ENCODE measurements at regions not wholly inside any gene's neighbourhood (a gene's known extent, or its start where the extent isn't known, plus 50 kb on each side); places are given as distances from the start of the nearest gene placed in this dataset.

DNA sequence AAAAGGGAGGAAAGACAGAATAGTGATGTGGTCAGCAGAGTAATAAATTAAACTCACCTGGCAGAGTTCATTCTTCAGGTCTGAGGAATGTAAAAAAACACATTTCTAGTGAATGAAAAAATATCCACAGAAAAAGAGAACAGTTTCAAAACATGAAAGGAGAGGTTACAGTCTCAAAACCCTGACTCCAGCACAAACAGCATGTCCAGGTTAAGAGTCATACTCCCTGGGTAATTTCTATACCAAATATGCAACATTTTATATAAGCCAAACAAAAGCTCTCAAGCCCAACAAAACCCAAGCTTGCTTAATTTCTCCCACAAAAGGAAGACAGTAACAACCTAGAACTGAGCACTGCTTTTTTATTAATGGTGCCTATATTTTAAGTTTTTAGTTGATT, 173.0 kb downstream of the NTMT2 start:
- Histone ChIP-seq H3K27me3 (ENCODE audit: control insufficient read depth, insufficient read depth, low read length) (no peaks in the 10 kb centered on the region), H3K4me3 (ENCODE audit: low read depth, low read length) (no peak overlapping the region), H3K36me3 (ENCODE audit: control insufficient read depth, insufficient read depth, low read length) (no peaks in the 10 kb centered on the region)
- DNase-seq (ENCODE audit: low read depth) = no peak
- TF ChIP-seq, protein P1, sequence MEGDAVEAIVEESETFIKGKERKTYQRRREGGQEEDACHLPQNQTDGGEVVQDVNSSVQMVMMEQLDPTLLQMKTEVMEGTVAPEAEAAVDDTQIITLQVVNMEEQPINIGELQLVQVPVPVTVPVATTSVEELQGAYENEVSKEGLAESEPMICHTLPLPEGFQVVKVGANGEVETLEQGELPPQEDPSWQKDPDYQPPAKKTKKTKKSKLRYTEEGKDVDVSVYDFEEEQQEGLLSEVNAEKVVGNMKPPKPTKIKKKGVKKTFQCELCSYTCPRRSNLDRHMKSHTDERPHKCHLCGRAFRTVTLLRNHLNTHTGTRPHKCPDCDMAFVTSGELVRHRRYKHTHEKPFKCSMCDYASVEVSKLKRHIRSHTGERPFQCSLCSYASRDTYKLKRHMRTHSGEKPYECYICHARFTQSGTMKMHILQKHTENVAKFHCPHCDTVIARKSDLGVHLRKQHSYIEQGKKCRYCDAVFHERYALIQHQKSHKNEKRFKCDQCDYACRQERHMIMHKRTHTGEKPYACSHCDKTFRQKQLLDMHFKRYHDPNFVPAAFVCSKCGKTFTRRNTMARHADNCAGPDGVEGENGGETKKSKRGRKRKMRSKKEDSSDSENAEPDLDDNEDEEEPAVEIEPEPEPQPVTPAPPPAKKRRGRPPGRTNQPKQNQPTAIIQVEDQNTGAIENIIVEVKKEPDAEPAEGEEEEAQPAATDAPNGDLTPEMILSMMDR (IDR thresholded peaks at IDR 0.05; ENCODE audit: insufficient read depth, low read length, severe bottlenecking) = no peak
- no peak for FAIRE-seq

DNA sequence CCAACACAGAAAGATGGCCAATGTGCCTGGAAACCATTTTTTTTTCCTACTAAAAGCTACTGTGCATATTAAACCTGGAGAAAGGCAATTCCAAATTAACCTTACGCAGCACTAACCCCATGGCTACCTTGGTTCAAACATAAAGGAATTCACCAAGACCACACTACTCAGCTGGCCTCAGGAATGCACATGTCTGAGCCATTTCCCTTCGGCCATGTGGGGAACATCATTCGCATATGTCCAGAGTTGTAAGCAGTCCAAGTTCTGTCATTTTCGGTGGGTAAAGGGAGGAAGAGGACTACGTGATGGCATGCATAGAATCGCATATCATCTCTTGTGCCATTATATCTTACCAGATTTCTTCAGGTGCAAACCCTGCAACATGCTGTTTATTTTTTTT, 175.4 kb downstream of the NTMT2 start:
- Histone ChIP-seq H3K4me3 (ENCODE audit: low read depth, low read length) (no peak overlapping the region), H3K27me3 (ENCODE audit: control insufficient read depth, insufficient read depth, low read length) (no peaks in the 10 kb centered on the region), H3K36me3 (ENCODE audit: control insufficient read depth, insufficient read depth, low read length) (no peaks in the 10 kb centered on the region)
- DNase-seq (ENCODE audit: low read depth) (no peak), FAIRE-seq (no peak)
- TF ChIP-seq, protein P1 (IDR thresholded peaks at IDR 0.05; ENCODE audit: insufficient read depth, low read length, severe bottlenecking) = no peak

DNA sequence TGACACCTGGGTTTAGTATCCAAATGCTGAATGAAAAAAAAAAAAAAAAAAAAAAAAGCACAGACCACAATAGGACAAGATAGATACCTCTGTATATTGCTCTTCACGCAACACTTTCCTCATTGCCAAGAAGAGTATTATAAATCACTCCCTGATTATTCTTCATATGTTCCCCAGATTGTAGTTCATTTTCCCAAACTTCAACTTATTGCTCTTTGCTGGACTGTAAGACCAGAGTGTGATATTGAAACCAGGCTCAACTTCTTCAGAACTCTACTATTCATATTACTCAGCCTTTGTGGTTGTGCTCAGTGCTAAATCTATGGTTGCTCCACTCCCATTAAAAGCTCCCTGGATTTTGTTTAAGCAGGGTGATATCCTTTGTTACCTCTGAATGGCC, 180.4 kb downstream of the NTMT2 start:
- no peak overlapping the region for H3K4me3 ChIP-seq (ENCODE audit: low read depth, low read length)
- DNase-seq (ENCODE audit: low read depth) (no peak), FAIRE-seq (no peak)
- no peaks in the 10 kb centered on the region for H3K36me3 ChIP-seq (ENCODE audit: control insufficient read depth, insufficient read depth, low read length)
- TF ChIP-seq, protein P1 (IDR thresholded peaks at IDR 0.05; ENCODE audit: insufficient read depth, low read length, severe bottlenecking) = no peak
- no peaks in the 10 kb centered on the region for H3K27me3 ChIP-seq (ENCODE audit: control insufficient read depth, insufficient read depth, low read length)

DNA sequence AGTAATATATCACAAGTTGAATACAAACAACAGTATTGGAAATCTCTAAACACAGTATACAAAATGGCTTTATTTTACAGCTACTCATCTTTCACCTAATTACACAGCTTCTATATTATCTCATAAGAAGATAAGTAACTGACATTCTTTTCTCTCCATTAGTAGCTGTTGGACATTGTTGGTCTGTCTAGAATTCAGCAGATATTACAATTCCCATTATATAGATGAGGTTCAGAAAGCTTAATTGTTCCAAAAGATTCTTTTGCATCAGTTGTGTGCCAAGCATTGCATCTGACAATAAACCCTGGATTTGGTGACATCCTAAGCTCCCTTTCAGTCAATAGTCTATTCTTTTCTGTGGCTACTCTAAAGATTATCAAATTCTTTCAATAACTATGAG, 187.0 kb downstream of the NTMT2 start:
- FAIRE-seq (no peak), DNase-seq (ENCODE audit: low read depth) (no peak)
- no peak overlapping the region for H3K4me3 ChIP-seq (ENCODE audit: low read depth, low read length)
- no peaks in the 10 kb centered on the region for H3K27me3 ChIP-seq (ENCODE audit: control insufficient read depth, insufficient read depth, low read length)
- TF ChIP-seq, protein P1 (IDR thresholded peaks at IDR 0.05; ENCODE audit: insufficient read depth, low read length, severe bottlenecking) = no peak
- no peaks in the 10 kb centered on the region for H3K36me3 ChIP-seq (ENCODE audit: control insufficient read depth, insufficient read depth, low read length)

DNA sequence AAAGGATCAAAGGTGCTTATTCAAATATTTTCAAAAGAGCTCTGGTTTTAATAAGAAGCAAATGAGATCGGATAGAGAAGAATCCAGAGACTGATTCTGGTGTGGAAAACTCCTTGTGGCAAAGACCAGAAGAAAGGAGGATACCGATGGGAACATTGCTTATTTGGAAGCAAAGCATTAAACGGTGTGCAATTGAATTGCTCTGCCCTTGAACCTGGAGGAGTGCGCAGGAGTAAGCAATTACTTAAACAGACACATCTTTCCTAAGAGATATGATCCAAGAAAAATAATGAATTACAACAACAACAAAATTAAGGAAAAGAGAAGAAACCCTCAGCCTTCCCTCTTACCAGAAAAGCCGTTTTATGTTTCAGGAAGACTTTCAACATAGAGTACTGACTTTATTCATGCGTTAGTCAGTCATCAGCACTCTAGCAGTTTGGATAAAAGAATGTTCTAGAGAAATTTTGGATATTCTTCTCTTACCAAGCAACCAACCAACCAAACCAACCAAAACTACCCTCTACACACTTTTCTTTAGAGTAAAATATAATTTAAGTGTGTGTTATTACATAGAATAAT, 191.7 kb downstream of the NTMT2 start:
- DNase-seq (ENCODE audit: low read depth) (no peak), FAIRE-seq (no peak)
- TF ChIP-seq, protein P1 (IDR thresholded peaks at IDR 0.05; ENCODE audit: insufficient read depth, low read length, severe bottlenecking) = no peak
- no peaks in the 10 kb centered on the region for H3K36me3 ChIP-seq (ENCODE audit: control insufficient read depth, insufficient read depth, low read length)
- H3K27me3 ChIP-seq (ENCODE audit: control insufficient read depth, insufficient read depth, low read length) = no peaks in the 10 kb centered on the region
- H3K4me3 ChIP-seq (ENCODE audit: low read depth, low read length) = no peak overlapping the region

DNA sequence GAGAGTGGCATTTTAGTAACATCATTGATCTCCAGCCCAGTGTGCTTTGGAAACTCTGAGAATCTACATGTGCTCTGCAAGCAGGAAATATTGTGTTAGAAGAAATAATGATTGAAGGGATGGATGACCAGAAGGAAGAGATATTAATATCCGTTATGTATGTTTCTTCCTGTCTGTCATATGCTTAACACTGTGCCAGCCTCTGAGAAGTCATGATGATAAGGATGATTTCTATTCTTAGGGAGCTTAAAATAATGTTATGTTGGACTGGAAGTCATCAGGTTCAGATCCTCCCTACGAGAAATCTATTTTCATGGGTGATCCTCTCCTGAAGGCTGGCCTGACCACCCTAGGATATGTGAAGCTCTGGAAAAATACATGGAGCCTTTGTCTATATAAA, 192.4 kb upstream of the GORAB start:
- FAIRE-seq = no peak
- no peak for DNase-seq (ENCODE audit: low read depth)
- H3K36me3 ChIP-seq (ENCODE audit: control insufficient read depth, insufficient read depth, low read length) = no peaks in the 10 kb centered on the region
- TF ChIP-seq, protein P1 (IDR thresholded peaks at IDR 0.05; ENCODE audit: insufficient read depth, low read length, severe bottlenecking) = no peak
- H3K27me3 ChIP-seq (ENCODE audit: control insufficient read depth, insufficient read depth, low read length) = no peaks in the 10 kb centered on the region
- H3K4me3 ChIP-seq (ENCODE audit: low read depth, low read length) = no peak overlapping the region

Measured in bronchial epithelial cell (primary cell).